Epithelial cell of esophagus (primary cell): ENCODE measurements at regions not wholly inside any gene's neighbourhood (a gene's known extent, or its start where the extent isn't known, plus 50 kb on each side); places are given as distances from the start of the nearest gene placed in this dataset.

ENCODE experiments used
- DNase-seq: peaks from one replicate; pipeline ENCODE4 v3.0.0; 2010; ENCODE audit warnings: low read depth
- H3K4me3 ChIP-seq: 2 replicates; pipeline ENCODE4 v1.5.1; 2011; ENCODE audit warnings: mild to moderate bottlenecking, low read length, control low read depth
- CTCF ChIP-seq: IDR thresholded peaks from 2 replicates; pipeline ENCODE4 v1.5.1; 2011; ENCODE audit warnings: low read depth, mild to moderate bottlenecking, low read length, control low read depth, inconsistent platforms; ENCODE audit not compliant: insufficient read depth; ENCODE audit errors: missing control alignments

GRCh38 chr12:41904041-41904440, 240.6 kb downstream of the GXYLT1 start:
- no peak for TF ChIP-seq CTCF
- DNase-seq = no peak
- no peak overlapping the region for H3K4me3 ChIP-seq

- H3K4me3 ChIP-seq = no peak overlapping the region
- DNase-seq = no peak
- no peak for TF ChIP-seq CTCF
These were observed 241.5 kb downstream of the GXYLT1 start for GRCh38 chr12:41903014-41903708.

GRCh38 chr12:41899577-41899976, 245.1 kb downstream of the GXYLT1 start:
- no peak for TF ChIP-seq CTCF
- no peak overlapping the region for H3K4me3 ChIP-seq
- no peak for DNase-seq

GRCh38 chr12:41897593-41897992, 247.1 kb downstream of the GXYLT1 start:
- TF ChIP-seq CTCF = no peak
- H3K4me3 ChIP-seq = no peak overlapping the region
- no peak for DNase-seq

- no peak overlapping the region for H3K4me3 ChIP-seq
- no peak for DNase-seq
- TF ChIP-seq CTCF = no peak
These were observed 251.2 kb downstream of the GXYLT1 start for GRCh38 chr12:41893491-41893890.

- H3K4me3 ChIP-seq = no peak overlapping the region
- DNase-seq = no peak
- TF ChIP-seq CTCF = no peak
These were observed 252.4 kb downstream of the GXYLT1 start for GRCh38 chr12:41892302-41892701.

GRCh38 chr12:41891226-41891625, 253.4 kb downstream of the GXYLT1 start:
- DNase-seq = no peak
- no peak for TF ChIP-seq CTCF
- no peak overlapping the region for H3K4me3 ChIP-seq
